Spleen (tissue), 11 donors: ENCODE measurements at regions not wholly inside any gene's neighbourhood (a gene's known extent, or its start where the extent isn't known, plus 50 kb on each side); places are given as distances from the start of the nearest gene placed in this dataset.

Experiments used
- DNase-seq: peaks from one replicate; pipeline ENCODE4 v3.0.0-alpha.2; 2020
- H3K27ac ChIP-seq, 8 donors: fragments of 200-600 bp; sonication (generic) in 7 of 8; 1 replicate in 4 of 8; 2 replicates in 4 of 8; pipeline versions ENCODE4 v1.5.0 to v1.8.0; 2016 to 2021; ENCODE audit warnings: inconsistent platforms in 4 of 8, mild to moderate bottlenecking in 4 of 8, moderate library complexity in 1 of 8
- H3K27me3 ChIP-seq, 7 donors: fragments of 200-600 bp; sonication (generic) in 6 of 7; replicated peaks in 1 of 7; 1 replicate in 4 of 7; 2 replicates in 3 of 7; pipeline versions ENCODE4 v1.5.0 to v1.8.0; 2016 to 2021; ENCODE audit warnings: inconsistent platforms in 3 of 7, mild to moderate bottlenecking in 1 of 7
- H3K36me3 ChIP-seq, 6 donors: fragments of 200-600 bp; sonication (generic) in 5 of 6; 1 replicate in 4 of 6; 2 replicates in 2 of 6; pipeline versions ENCODE4 v1.5.0 to v1.8.0; 2016 to 2021; ENCODE audit warnings: inconsistent platforms in 2 of 6
- H3K4me1 ChIP-seq, 6 donors: fragments of 200-600 bp; sonication (generic) in 5 of 6; 1 replicate in 3 of 6; 2 replicates in 3 of 6; pipeline versions ENCODE4 v1.5.0 to v1.8.0; 2016 to 2021; ENCODE audit warnings: inconsistent platforms in 3 of 6
- H3K4me3 ChIP-seq, 8 donors: fragments of 200-600 bp; sonication (generic) in 7 of 8; 1 replicate in 4 of 8; 2 replicates in 4 of 8; pipeline versions ENCODE4 v1.5.0 to v1.8.0; 2016 to 2021; ENCODE audit warnings: inconsistent platforms in 4 of 8, mild to moderate bottlenecking in 4 of 8, moderate library complexity in 2 of 8
- H3K9me3 ChIP-seq, 8 donors: fragments of 200-600 bp; sonication (generic) in 7 of 8; 1 replicate in 4 of 8; 2 replicates in 4 of 8; pipeline versions ENCODE4 v1.5.0 to v1.8.0; 2016 to 2021; ENCODE audit warnings: inconsistent platforms in 4 of 8
- CTCF ChIP-seq, 11 experiments: fragments of 200-600 bp in 7 of 11; fragments of 450-650 bp in 4 of 11; sonication (generic) in 4 of 11; IDR thresholded peaks in 8 of 11; conservative IDR thresholded peaks in 3 of 11; 1 replicate in 7 of 11; 2 replicates in 4 of 11; pipeline versions ENCODE4 v1.4.0 to v1.8.0; 2016 to 2021; ENCODE audit warnings: antibody characterized with exemption in 11 of 11, inconsistent platforms in 4 of 11, mild to moderate bottlenecking in 1 of 11
- POLR2A ChIP-seq, 3 donors: fragments of 450-650 bp; IDR thresholded peaks; one replicate each; pipeline ENCODE4 v1.5.1; 2017; ENCODE audit warnings: antibody characterized with exemption in 3 of 3, mild to moderate bottlenecking in 1 of 3
- POLR2AphosphoS5 ChIP-seq, 3 donors: sonication (generic); formaldehyde crosslinking; IDR thresholded peaks; one replicate each; pipeline ENCODE4 v1.5.1; 2017; ENCODE audit warnings: antibody characterized with exemption in 3 of 3
- WGBS, 5 donors: extraction: QIAGEN DNeasy Blood & Tissue Kit in 3 of 5; methylation state at CpG; one replicate each; pipeline versions ENCODE4 v1.1.5 to v1.1.7; 2013 to 2018; 5-methylcytosine and 5-hydroxymethylcytosine counted together
- intact Hi-C: fragments of 100-400 bp; cut with DNase I; formaldehyde crosslinking; loops from one replicate; pipeline ENCODE4 v1.15.0; 2023; ENCODE audit warnings: low total_unique reads
- donor health status: healthy with polysubstance abuse.
- donor health status: DM: no; HTN: no; CAD: no; lungs with moderate emphysema.
- donor health status: DM: no; HTN: no; CAD: no.
- donor health status: Bipolar disorder and iron deficiency.
- donor health status: healthy.
- donor health status: DM: no; HTN: no; CAD: no.
- donor health status: DM: yes; HTN: yes; CAD: no.

DNA sequence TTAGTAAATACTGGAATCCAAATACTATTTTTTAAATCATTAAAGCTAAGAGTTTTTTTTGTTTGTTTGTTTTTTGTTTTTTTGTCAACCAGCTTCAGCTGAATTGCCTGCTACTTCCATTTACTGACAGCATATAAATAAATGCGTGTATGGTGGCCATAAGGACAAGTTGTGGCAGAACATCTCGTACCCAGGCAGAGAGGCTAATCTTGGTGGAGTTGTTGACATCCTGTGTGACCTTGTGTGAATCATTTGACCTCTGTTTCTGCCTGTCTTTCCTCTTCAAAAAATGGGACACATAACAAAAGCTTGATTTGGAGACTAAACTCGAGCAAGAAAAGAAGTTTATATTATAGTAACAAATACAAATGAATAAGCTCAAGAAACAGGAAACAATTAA is 734.2 kb downstream of the MCTP2 start:
- H3K27ac ChIP-seq: peak overlapping the region; percentile 10 to 75 (median 64)
- no peaks in the 10 kb centered on the region for H3K27me3 ChIP-seq
- no peaks in the 10 kb centered on the region for H3K36me3 ChIP-seq
- DNase-seq: no peak
- intact Hi-C loops: no loop called here
- WGBS, 5 donors: 39 to 62% (median 55%) methylated on average over 3 of the region's 3 CpGs
- H3K9me3 ChIP-seq: peaks cover 0 to 33% (median 19%) of the 10 kb centered on the region in 8 donors
- H3K4me3 ChIP-seq: no peak overlapping the region
- H3K4me1 ChIP-seq: peaks cover 0 to 19% (median 2%) of the 10 kb centered on the region in 6 donors
- TF ChIP-seq POLR2AphosphoS5 (IDR thresholded peaks at IDR 0.05) (peak in 1 of 3 donors; percentile 89), CTCF (IDR thresholded peaks at IDR 0.05 in 8 of 11, conservative IDR thresholded peaks at IDR 0.05 in 3 of 11) (no peak)

DNA sequence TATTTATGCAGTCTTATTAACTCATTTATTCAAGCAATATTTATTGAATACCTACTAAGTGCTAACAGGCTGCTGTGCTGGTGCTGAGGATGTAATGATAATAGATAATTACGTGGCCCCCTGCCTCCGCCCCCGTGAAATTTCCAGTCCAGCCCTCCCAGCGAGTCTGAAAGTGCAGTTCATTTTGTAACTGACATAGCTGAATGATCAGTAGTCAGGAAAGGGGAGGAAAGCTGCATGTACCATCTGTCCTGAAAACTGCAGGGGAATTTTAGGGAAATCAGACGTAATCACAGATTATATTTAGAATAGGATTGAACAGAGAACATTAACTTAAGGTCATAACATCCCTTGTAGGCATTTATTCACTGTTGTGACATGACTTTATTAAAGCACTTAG is 736.8 kb downstream of the MCTP2 start:
- peaks cover 0 to 19% (median 4%) of the 10 kb centered on the region in 6 donors for H3K4me1 ChIP-seq

GRCh38 chr15:94970096-94970495 is 738.7 kb downstream of the MCTP2 start:
- H3K4me3 ChIP-seq: no peak overlapping the region
- intact Hi-C loops: no loop called here
- no peaks in the 10 kb centered on the region for H3K27me3 ChIP-seq
- no peak for TF ChIP-seq CTCF (IDR thresholded peaks at IDR 0.05 in 8 of 11, conservative IDR thresholded peaks at IDR 0.05 in 3 of 11)
- 33 to 100% (median 95%) methylated on average over 1 of the region's 1 CpG for WGBS, 5 donors
- H3K9me3 ChIP-seq: no peaks in the 10 kb centered on the region
- H3K4me1 ChIP-seq: peaks cover 0 to 18% (median 4%) of the 10 kb centered on the region in 6 donors
- H3K27ac ChIP-seq: peak overlapping the region in 3 of 8 donors; percentile 29 to 75 (median 48)
- no peaks in the 10 kb centered on the region for H3K36me3 ChIP-seq
- no peak for DNase-seq

More for the DNA sequence above, 736.8 kb downstream of the MCTP2 start:
- Histone ChIP-seq H3K27ac (peak overlapping the region in 6 of 8 donors; percentile 41 to 75 (median 69)), H3K36me3 (no peaks in the 10 kb centered on the region), H3K27me3 (no peaks in the 10 kb centered on the region), H3K4me3 (no peak overlapping the region), H3K9me3 (peaks cover 0 to 15% (median 7%) of the 10 kb centered on the region in 8 donors)
- DNase-seq: no peak
- TF ChIP-seq POLR2A (IDR thresholded peaks at IDR 0.05) (no peak), CTCF (IDR thresholded peaks at IDR 0.05 in 8 of 11, conservative IDR thresholded peaks at IDR 0.05 in 3 of 11) (no peak), POLR2AphosphoS5 (IDR thresholded peaks at IDR 0.05) (peak in 1 of 3 donors; percentile 58)
- 54 to 66% (median 63%) methylated on average over 5 of the region's 5 CpGs for WGBS, 5 donors
- intact Hi-C loops: no loop called here

- Histone ChIP-seq H3K27me3 (no peaks in the 10 kb centered on the region), H3K36me3 (no peaks in the 10 kb centered on the region), H3K9me3 (no peaks in the 10 kb centered on the region), H3K4me3 (no peak overlapping the region), H3K4me1 (peaks cover 0 to 11% (median 4%) of the 10 kb centered on the region in 6 donors), H3K27ac (peak overlapping the region in 4 of 8 donors; percentile 9 to 75 (median 38))
- TF ChIP-seq POLR2A (IDR thresholded peaks at IDR 0.05) (no peak), CTCF (IDR thresholded peaks at IDR 0.05 in 8 of 11, conservative IDR thresholded peaks at IDR 0.05 in 3 of 11) (no peak), POLR2AphosphoS5 (IDR thresholded peaks at IDR 0.05) (no peak)
- DNase-seq: no peak
- intact Hi-C loops: no loop called here
- 69 to 88% (median 77%) methylated on average over 9 of the region's 9 CpGs for WGBS, 5 donors
These were observed 739.4 kb downstream of the MCTP2 start for GRCh38 chr15:94970802-94971201.
